Mammary epithelial cell (primary cell): ENCODE measurements at regions not wholly inside any gene's neighbourhood (a gene's known extent, or its start where the extent isn't known, plus 50 kb on each side); places are given as distances from the start of the nearest gene placed in this dataset.

ENCODE experiments used
- EZH2 ChIP-seq: IDR thresholded peaks from 2 replicates; pipeline ENCODE4 v1.6.1; 2012; ENCODE audit warnings: low read length, inconsistent platforms, borderline replicate concordance
- TF ChIP-seq, protein P1 (sequence below), 2 donors: IDR thresholded peaks in 1 of 2; conservative IDR thresholded peaks in 1 of 2; 2 replicates each; pipeline ENCODE4 v1.5.1; 2011 to 2012; ENCODE audit warnings: inconsistent platforms in 2 of 2, low read length in 2 of 2, mild to moderate bottlenecking in 2 of 2, control low read depth in 1 of 2, low read depth in 1 of 2; ENCODE audit not compliant: insufficient read depth in 1 of 2; ENCODE audit errors: extremely low read depth in 1 of 2

GRCh38 chr12:82223426-82223825 is 134.8 kb downstream of the CCDC59 start:
- TF ChIP-seq, protein P1, sequence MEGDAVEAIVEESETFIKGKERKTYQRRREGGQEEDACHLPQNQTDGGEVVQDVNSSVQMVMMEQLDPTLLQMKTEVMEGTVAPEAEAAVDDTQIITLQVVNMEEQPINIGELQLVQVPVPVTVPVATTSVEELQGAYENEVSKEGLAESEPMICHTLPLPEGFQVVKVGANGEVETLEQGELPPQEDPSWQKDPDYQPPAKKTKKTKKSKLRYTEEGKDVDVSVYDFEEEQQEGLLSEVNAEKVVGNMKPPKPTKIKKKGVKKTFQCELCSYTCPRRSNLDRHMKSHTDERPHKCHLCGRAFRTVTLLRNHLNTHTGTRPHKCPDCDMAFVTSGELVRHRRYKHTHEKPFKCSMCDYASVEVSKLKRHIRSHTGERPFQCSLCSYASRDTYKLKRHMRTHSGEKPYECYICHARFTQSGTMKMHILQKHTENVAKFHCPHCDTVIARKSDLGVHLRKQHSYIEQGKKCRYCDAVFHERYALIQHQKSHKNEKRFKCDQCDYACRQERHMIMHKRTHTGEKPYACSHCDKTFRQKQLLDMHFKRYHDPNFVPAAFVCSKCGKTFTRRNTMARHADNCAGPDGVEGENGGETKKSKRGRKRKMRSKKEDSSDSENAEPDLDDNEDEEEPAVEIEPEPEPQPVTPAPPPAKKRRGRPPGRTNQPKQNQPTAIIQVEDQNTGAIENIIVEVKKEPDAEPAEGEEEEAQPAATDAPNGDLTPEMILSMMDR (conservative IDR thresholded peaks at IDR 0.05 in 1 of 2, IDR thresholded peaks at IDR 0.05 in 1 of 2; ENCODE audit: extremely low read depth in 1 of 2, insufficient read depth in 1 of 2, low read depth in 1 of 2, low read length in 2 of 2) = no peak
- no peak for TF ChIP-seq EZH2
